OCI-LY7 (cell line): ENCODE measurements at regions not wholly inside any gene's neighbourhood (a gene's known extent, or its start where the extent isn't known, plus 50 kb on each side); places are given as distances from the start of the nearest gene placed in this dataset.

ENCODE experiments used
- BruUV-seq: library from RNA; stranded (reverse); fragments of 400-500 nt; replicated peaks from 2 replicates; lab custom pipeline; 2021; lab: Mats Ljungman, UMichigan
- CTCF ChIA-PET: fragments of 300-600 bp; sonication (Branson Sonifier 250); formaldehyde crosslinking; loops from one replicate; lab custom pipeline; 2022; ENCODE audit warnings: antibody characterized with exemption; ENCODE audit not compliant: unreplicated experiment; lab: Charles Lee
- POLR2A ChIA-PET: fragments of 300-600 bp; sonication (Branson Sonifier 250); formaldehyde crosslinking; loops from one replicate; lab custom pipeline; 2022; ENCODE audit warnings: antibody characterized with exemption; lab: Charles Lee
- DNase-seq: peaks from one replicate; pipeline ENCODE4 v3.0.0-alpha.2; 2015; ENCODE audit warnings: low spot score
- H2AFZ ChIP-seq: fragments of 200-600 bp; sonication (generic), shearing (Covaris generic); 2 replicates; pipeline ENCODE4 v1.6.1; 2014; ENCODE audit warnings: mild to moderate bottlenecking, antibody characterized with exemption, low read length, moderate library complexity
- H3K27ac ChIP-seq: fragments of 200-600 bp; sonication (generic); 2 replicates; pipeline ENCODE4 v1.5.1; 2014; ENCODE audit warnings: mixed run types, low read depth, mild to moderate bottlenecking, moderate library complexity, low read length, inconsistent platforms; ENCODE audit not compliant: poor library complexity, severe bottlenecking
- H3K36me3 ChIP-seq: fragments of 200-600 bp; sonication (generic); 2 replicates; pipeline ENCODE4 v1.6.1; 2014; ENCODE audit warnings: mild to moderate bottlenecking, antibody characterized with exemption, low read length, moderate library complexity, mixed read lengths; ENCODE audit not compliant: insufficient read depth
- H3K4me1 ChIP-seq: fragments of 200-600 bp; sonication (generic); 2 replicates; pipeline ENCODE4 v1.5.1; 2014; ENCODE audit warnings: mild to moderate bottlenecking, low read length; ENCODE audit not compliant: insufficient read depth, poor library complexity, severe bottlenecking
- H3K4me2 ChIP-seq: fragments of 200-600 bp; sonication (generic); 2 replicates; pipeline ENCODE4 v1.6.1; 2014; ENCODE audit warnings: mild to moderate bottlenecking, low read length
- H3K4me3 ChIP-seq: fragments of 200-600 bp; sonication (generic); 2 replicates; pipeline ENCODE4 v1.5.1; 2014; ENCODE audit warnings: mild to moderate bottlenecking, low read depth, low read length; ENCODE audit not compliant: poor library complexity, severe bottlenecking
- H3K79me2 ChIP-seq: fragments of 200-600 bp; sonication (generic); 2 replicates; pipeline ENCODE4 v1.6.1; 2016; ENCODE audit warnings: low read depth, mild to moderate bottlenecking, low read length, moderate library complexity, mixed read lengths; ENCODE audit not compliant: insufficient read depth
- H3K9me2 ChIP-seq: fragments of 200-600 bp; sonication (generic); 2 replicates; pipeline ENCODE4 v1.6.1; 2016; ENCODE audit warnings: mild to moderate bottlenecking, low read length, mixed read lengths; ENCODE audit not compliant: insufficient read depth
- H3K9me3 ChIP-seq: fragments of 200-600 bp; sonication (generic); 2 replicates; pipeline ENCODE4 v1.6.1; 2014; ENCODE audit warnings: mild to moderate bottlenecking, mixed run types, low read length, mixed read lengths
- H4K20me1 ChIP-seq: fragments of 200-600 bp; sonication (generic); 2 replicates; pipeline ENCODE4 v1.6.1; 2014; ENCODE audit warnings: mild to moderate bottlenecking, antibody characterized with exemption, low read length, moderate library complexity, mixed read lengths; ENCODE audit not compliant: insufficient read depth
- CTCF ChIP-seq: fragments of 200-600 bp; sonication (generic); conservative IDR thresholded peaks from 2 replicates; pipeline ENCODE4 v1.5.1; 2014; ENCODE audit warnings: mild to moderate bottlenecking, antibody characterized with exemption, low read length, moderate library complexity, mixed read lengths
- EZH2phosphoT487 ChIP-seq: fragments of 200-600 bp; sonication (generic); IDR thresholded peaks from 2 replicates; pipeline ENCODE4 v1.6.1; 2018; ENCODE audit warnings: low read depth, borderline replicate concordance, mild to moderate bottlenecking, mixed run types, antibody characterized with exemption, low read length, moderate library complexity, mixed read lengths
- intact Hi-C: fragments of 100-400 bp; cut with micrococcal nuclease; formaldehyde crosslinking; loops from one replicate; pipeline ENCODE4 v1.10.0; 2022; ENCODE audit not compliant: unreplicated experiment

GRCh38 chr1:99438656-99439230 lies 174.5 kb downstream of the PLPPR4 start:
- H3K79me2 ChIP-seq: no peaks in the 10 kb centered on the region
- no peaks in the 10 kb centered on the region for H3K9me3 ChIP-seq
- H4K20me1 ChIP-seq: no peaks in the 10 kb centered on the region
- no peaks in the 10 kb centered on the region for H3K9me2 ChIP-seq
- no peaks in the 10 kb centered on the region for H3K4me1 ChIP-seq
- H3K4me2 ChIP-seq: no peak overlapping the region
- no TSS peak for BruUV-seq
- H3K36me3 ChIP-seq: no peaks in the 10 kb centered on the region
- H3K27ac ChIP-seq: no peak overlapping the region
- ChIA-PET POLR2A (interaction anchor here (0.5 to 0.8 kb wide), 2 partner anchors 23 to 40 kb away, joined by 3 read pairs; no protein-coding TSS in a partner anchor), CTCF (no interaction called here)
- intact Hi-C loops: no loop called here
- no peak overlapping the region for H2AFZ ChIP-seq
- H3K4me3 ChIP-seq: no peak overlapping the region
- TF ChIP-seq CTCF: no peak
- no peak for TF ChIP-seq EZH2phosphoT487
- DNase-seq: no peak

GRCh38 chr1:99439433-99440075 lies 175.3 kb downstream of the PLPPR4 start:
- intact Hi-C loops: no loop called here
- H2AFZ ChIP-seq: no peak overlapping the region
- H4K20me1 ChIP-seq: no peaks in the 10 kb centered on the region
- H3K9me3 ChIP-seq: no peaks in the 10 kb centered on the region
- TF ChIP-seq EZH2phosphoT487 (no peak), CTCF (no peak)
- ChIA-PET POLR2A (interaction anchor here (0.7 kb wide), 1 partner anchor 319 kb away, joined by 3 read pairs; no protein-coding TSS in a partner anchor), CTCF (no interaction called here)
- no peaks in the 10 kb centered on the region for H3K4me1 ChIP-seq
- H3K36me3 ChIP-seq: no peaks in the 10 kb centered on the region
- no peaks in the 10 kb centered on the region for H3K9me2 ChIP-seq
- DNase-seq: no peak
- H3K4me2 ChIP-seq: no peak overlapping the region
- no peak overlapping the region for H3K4me3 ChIP-seq
- H3K79me2 ChIP-seq: no peaks in the 10 kb centered on the region
- H3K27ac ChIP-seq: no peak overlapping the region
- BruUV-seq: no TSS peak
